Breast epithelium (tissue), 4 donors: ENCODE measurements at regions not wholly inside any gene's neighbourhood (a gene's known extent, or its start where the extent isn't known, plus 50 kb on each side); places are given as distances from the start of the nearest gene placed in this dataset.
A peak's percentile ranks its signal among the peaks of the same experiment; 100 is the strongest.

Experiments
- DNase-seq, 2 donors: peaks; one replicate each; pipeline ENCODE4 v3.0.0-alpha.2; 2019; ENCODE audit warnings: low spot score in 2 of 2
- H3K27ac ChIP-seq, 2 donors: fragments of 200-600 bp; sonication (generic) in 1 of 2; one replicate each; pipeline ENCODE4 v1.5.1; 2016 to 2019; ENCODE audit warnings: mild to moderate bottlenecking in 1 of 2
- H3K27me3 ChIP-seq, 2 donors: fragments of 200-600 bp; sonication (generic) in 1 of 2; one replicate each; pipeline versions ENCODE4 v1.5.1 to v1.6.0; 2017 to 2019; ENCODE audit warnings: control low read depth in 1 of 2, mild to moderate bottlenecking in 1 of 2
- H3K36me3 ChIP-seq: fragments of 200-600 bp; one replicate; pipeline ENCODE4 v1.5.1; 2019
- H3K4me1 ChIP-seq, 2 donors: fragments of 200-600 bp; sonication (generic); one replicate each; pipeline ENCODE4 v1.5.1; 2016 to 2019; ENCODE audit warnings: control low read depth in 1 of 2
- H3K4me3 ChIP-seq, 3 donors: fragments of 200-600 bp; sonication (generic); 1 replicate in 2 of 3; 2 replicates in 1 of 3; pipeline ENCODE4 v1.5.1; 2016 to 2019; ENCODE audit warnings: mild to moderate bottlenecking in 3 of 3, moderate library complexity in 2 of 3
- H3K9me3 ChIP-seq, 2 donors: fragments of 200-600 bp; sonication (generic) in 1 of 2; one replicate each; pipeline ENCODE4 v1.5.1; 2016 to 2019; ENCODE audit warnings: control low read depth in 1 of 2
- POLR2A ChIP-seq: fragments of 450-650 bp; IDR thresholded peaks from one replicate; pipeline ENCODE4 v1.6.1; 2016; ENCODE audit warnings: antibody characterized with exemption, mild to moderate bottlenecking, moderate library complexity
- POLR2AphosphoS5 ChIP-seq, 3 donors: sonication (generic); formaldehyde crosslinking; IDR thresholded peaks; one replicate each; pipeline ENCODE4 v1.6.1; 2017; ENCODE audit warnings: antibody characterized with exemption in 3 of 3
- intact Hi-C: fragments of 100-400 bp; cut with DNase I; formaldehyde crosslinking; loops from one replicate; pipeline ENCODE4 v1.15.1; 2023; ENCODE audit warnings: low total_unique reads
- TF ChIP-seq, protein P1 (sequence below), 3 donors: fragments of 450-650 bp; IDR thresholded peaks; one replicate each; pipeline ENCODE4 v1.5.1; 2016 to 2017; ENCODE audit warnings: antibody characterized with exemption in 3 of 3, mild to moderate bottlenecking in 3 of 3, moderate library complexity in 3 of 3

DNA sequence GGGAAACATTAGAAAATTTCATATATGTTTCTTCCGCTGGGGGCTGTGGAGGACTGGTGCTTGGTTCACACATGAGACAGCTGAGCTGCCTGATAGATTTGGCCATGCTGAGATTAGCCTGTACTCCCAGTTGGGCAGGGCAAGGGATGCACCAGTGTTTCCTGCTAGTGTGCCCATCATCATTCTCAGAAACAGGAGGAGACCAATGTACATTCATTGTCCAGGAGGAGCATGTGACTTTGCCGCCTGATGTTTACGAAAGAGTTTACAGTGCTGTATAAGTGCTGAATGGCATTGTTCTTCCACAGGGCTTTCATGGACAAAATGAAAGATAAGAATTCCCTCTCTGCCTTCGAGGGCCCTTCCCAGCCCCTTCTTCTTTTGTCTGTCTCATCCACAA lies 311.1 kb upstream of the THBS1 start:
- Histone ChIP-seq H3K27me3 (no peaks in the 10 kb centered on the region), H3K36me3 (no peaks in the 10 kb centered on the region), H3K4me3 (no peak overlapping the region), H3K27ac (no peak overlapping the region), H3K9me3 (no peaks in the 10 kb centered on the region), H3K4me1 (no peaks in the 10 kb centered on the region)
- TF ChIP-seq, protein P1, sequence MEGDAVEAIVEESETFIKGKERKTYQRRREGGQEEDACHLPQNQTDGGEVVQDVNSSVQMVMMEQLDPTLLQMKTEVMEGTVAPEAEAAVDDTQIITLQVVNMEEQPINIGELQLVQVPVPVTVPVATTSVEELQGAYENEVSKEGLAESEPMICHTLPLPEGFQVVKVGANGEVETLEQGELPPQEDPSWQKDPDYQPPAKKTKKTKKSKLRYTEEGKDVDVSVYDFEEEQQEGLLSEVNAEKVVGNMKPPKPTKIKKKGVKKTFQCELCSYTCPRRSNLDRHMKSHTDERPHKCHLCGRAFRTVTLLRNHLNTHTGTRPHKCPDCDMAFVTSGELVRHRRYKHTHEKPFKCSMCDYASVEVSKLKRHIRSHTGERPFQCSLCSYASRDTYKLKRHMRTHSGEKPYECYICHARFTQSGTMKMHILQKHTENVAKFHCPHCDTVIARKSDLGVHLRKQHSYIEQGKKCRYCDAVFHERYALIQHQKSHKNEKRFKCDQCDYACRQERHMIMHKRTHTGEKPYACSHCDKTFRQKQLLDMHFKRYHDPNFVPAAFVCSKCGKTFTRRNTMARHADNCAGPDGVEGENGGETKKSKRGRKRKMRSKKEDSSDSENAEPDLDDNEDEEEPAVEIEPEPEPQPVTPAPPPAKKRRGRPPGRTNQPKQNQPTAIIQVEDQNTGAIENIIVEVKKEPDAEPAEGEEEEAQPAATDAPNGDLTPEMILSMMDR (IDR thresholded peaks at IDR 0.05) = no peak
- TF ChIP-seq POLR2A (no peak), POLR2AphosphoS5 (IDR thresholded peaks at IDR 0.05) (no peak)
- DNase-seq = no peak
- intact Hi-C loops = no loop called here

- Histone ChIP-seq H3K27me3 (no peaks in the 10 kb centered on the region), H3K27ac (no peak overlapping the region), H3K36me3 (no peaks in the 10 kb centered on the region), H3K9me3 (no peaks in the 10 kb centered on the region), H3K4me1 (no peaks in the 10 kb centered on the region), H3K4me3 (no peak overlapping the region)
- TF ChIP-seq POLR2AphosphoS5 (IDR thresholded peaks at IDR 0.05) (no peak), POLR2A (no peak)
- TF ChIP-seq, protein P1 (IDR thresholded peaks at IDR 0.05) = no peak
- no peak for DNase-seq
- intact Hi-C loops = no loop called here
Observed at GRCh38 chr15:39270221-39270855, 310.5 kb upstream of the THBS1 start.

GRCh38 chr15:39270934-39271333 lies 309.9 kb upstream of the THBS1 start:
- Histone ChIP-seq H3K27me3 (no peaks in the 10 kb centered on the region), H3K4me1 (no peaks in the 10 kb centered on the region), H3K36me3 (no peaks in the 10 kb centered on the region), H3K9me3 (no peaks in the 10 kb centered on the region), H3K27ac (no peak overlapping the region), H3K4me3 (no peak overlapping the region)
- TF ChIP-seq POLR2A (no peak), POLR2AphosphoS5 (IDR thresholded peaks at IDR 0.05) (no peak)
- TF ChIP-seq, protein P1 (IDR thresholded peaks at IDR 0.05) = no peak
- intact Hi-C loops = no loop called here
- DNase-seq = no peak

GRCh38 chr15:39272901-39273300 lies 308.0 kb upstream of the THBS1 start:
- no peak for TF ChIP-seq POLR2AphosphoS5 (IDR thresholded peaks at IDR 0.05)
- TF ChIP-seq, protein P1 (IDR thresholded peaks at IDR 0.05) = no peak
- TF ChIP-seq POLR2A = no peak
- H3K9me3 ChIP-seq = no peaks in the 10 kb centered on the region
- intact Hi-C loops = no loop called here

DNA sequence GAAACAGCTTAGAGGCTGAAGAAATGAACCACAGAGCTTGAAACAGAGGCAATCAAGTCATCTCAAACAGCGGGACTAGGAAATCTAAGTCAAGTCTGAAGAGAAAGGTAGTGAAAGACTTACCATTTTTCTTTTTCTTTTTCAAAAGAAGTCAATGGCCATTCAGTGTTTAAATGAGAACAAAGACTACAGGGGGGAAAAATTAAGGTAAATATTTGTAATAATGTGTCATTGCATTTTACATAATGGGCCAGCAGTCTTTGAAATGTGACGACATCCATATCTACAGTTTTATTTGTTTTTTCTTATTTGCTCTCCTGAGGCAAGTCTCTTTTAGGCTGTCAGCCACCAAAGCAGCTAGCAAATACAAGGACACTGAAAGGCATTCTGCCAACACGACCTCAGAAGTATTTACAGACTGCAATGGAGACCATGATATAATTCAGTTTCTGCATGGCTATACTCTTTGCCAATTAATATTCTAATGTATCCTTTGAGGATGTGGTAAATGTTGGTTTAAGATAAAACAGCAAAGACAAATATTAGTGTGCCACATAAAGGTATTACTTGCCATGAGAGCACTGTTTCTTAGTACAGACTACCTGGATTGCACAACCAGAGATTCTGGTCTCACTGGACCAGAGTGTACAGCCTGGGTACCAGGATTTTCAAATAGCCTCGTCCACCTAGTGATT lies 307.0 kb upstream of the THBS1 start:
- Histone ChIP-seq H3K27ac (no peak overlapping the region), H3K4me3 (no peak overlapping the region), H3K9me3 (no peaks in the 10 kb centered on the region), H3K36me3 (no peaks in the 10 kb centered on the region), H3K4me1 (no peaks in the 10 kb centered on the region), H3K27me3 (no peaks in the 10 kb centered on the region)
- DNase-seq = peak in 1 of 2 donors; percentile 46
- TF ChIP-seq, protein P1 (IDR thresholded peaks at IDR 0.05) = no peak
- TF ChIP-seq POLR2AphosphoS5 (IDR thresholded peaks at IDR 0.05) (no peak), POLR2A (no peak)
- intact Hi-C loops = no loop called here

More at GRCh38 chr15:39272901-39273300, 308.0 kb upstream of the THBS1 start:
- no peaks in the 10 kb centered on the region for H3K27me3 ChIP-seq
- no peak overlapping the region for H3K4me3 ChIP-seq
- DNase-seq = no peak
- H3K36me3 ChIP-seq = no peaks in the 10 kb centered on the region
- H3K27ac ChIP-seq = no peak overlapping the region
- no peaks in the 10 kb centered on the region for H3K4me1 ChIP-seq
